ENCODE measurements at regions not wholly inside any gene's neighbourhood (a gene's known extent, or its start where the extent isn't known, plus 50 kb on each side); places are given as distances from the start of the nearest gene placed in this dataset.

DNA sequence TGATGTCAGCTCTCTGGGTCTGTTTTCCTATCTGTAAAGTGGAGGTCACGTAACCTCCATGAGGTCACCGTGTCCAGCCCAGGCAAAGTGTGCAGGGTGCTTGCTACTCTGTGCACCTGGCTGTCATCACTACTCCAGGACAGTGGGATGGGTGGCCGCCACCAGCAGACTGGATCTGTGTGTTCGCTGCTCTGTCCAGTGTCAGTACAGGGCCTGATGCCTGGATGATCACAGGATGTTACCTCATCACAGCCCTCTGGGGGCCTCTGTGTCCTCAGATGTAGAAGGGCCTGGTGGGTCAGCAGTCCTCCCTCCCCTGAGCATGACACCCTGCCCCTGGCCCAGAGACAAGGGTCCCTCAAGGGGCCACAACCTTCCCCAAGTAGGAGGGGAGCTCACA lies 80.0 kb downstream of the KCNJ18 start:
- no peak for TF ChIP-seq POLR2A (IDR thresholded peaks at IDR 0.05)
- no peak for TF ChIP-seq CTCF (IDR thresholded peaks at IDR 0.05)
